Activated T-helper 1 cell treated with anti-CD3 and anti-CD28 coated beads, Interleukin-12 subunit alpha, Interleukin-12 subunit beta, Interleukin-2, Interleukin-4 antibody, amounts not matched to agents 30 ng/mL and 10 ng/mL and 1 ng/mL, durations not matched to agents 14 hours and 24 hours and 36 hours (primary cell): ENCODE measurements at regions not wholly inside any gene's neighbourhood (a gene's known extent, or its start where the extent isn't known, plus 50 kb on each side); places are given as distances from the start of the nearest gene placed in this dataset.
"Not testable (repeated sequence)": the region's sequence is repeated elsewhere in the genome, so short reads cannot be mapped to it uniquely, and the experiment has no call there.

ENCODE experiments used
- DNase-seq: peaks from one replicate; pipeline ENCODE4 v3.0.0; 2021; ENCODE audit warnings: low spot score
- H3K27ac Mint-ChIP-seq: one replicate; pipeline ENCODE4 v1.8.0; 2021; ENCODE audit warnings: mild to moderate bottlenecking, mixed read lengths
- H3K27me3 Mint-ChIP-seq: one replicate; pipeline ENCODE4 v1.8.0; 2022; ENCODE audit warnings: mild to moderate bottlenecking, moderate library complexity, mixed read lengths; ENCODE audit not compliant: insufficient read depth
- H3K36me3 Mint-ChIP-seq: one replicate; pipeline ENCODE4 v1.8.0; 2021; ENCODE audit warnings: low read depth, mixed read lengths
- H3K4me1 Mint-ChIP-seq: one replicate; pipeline ENCODE4 v1.8.0; 2021; ENCODE audit warnings: low read depth, mixed read lengths
- H3K4me3 Mint-ChIP-seq: one replicate; pipeline ENCODE4 v1.8.0; 2021; ENCODE audit warnings: mild to moderate bottlenecking, moderate library complexity, mixed read lengths
- H3K9me3 Mint-ChIP-seq: one replicate; pipeline ENCODE4 v1.8.0; 2021; ENCODE audit warnings: mixed read lengths
- intact Hi-C: fragments of 100-400 bp; cut with micrococcal nuclease; formaldehyde crosslinking; loops from one replicate; pipeline ENCODE4 v1.15.1; 2024

DNA sequence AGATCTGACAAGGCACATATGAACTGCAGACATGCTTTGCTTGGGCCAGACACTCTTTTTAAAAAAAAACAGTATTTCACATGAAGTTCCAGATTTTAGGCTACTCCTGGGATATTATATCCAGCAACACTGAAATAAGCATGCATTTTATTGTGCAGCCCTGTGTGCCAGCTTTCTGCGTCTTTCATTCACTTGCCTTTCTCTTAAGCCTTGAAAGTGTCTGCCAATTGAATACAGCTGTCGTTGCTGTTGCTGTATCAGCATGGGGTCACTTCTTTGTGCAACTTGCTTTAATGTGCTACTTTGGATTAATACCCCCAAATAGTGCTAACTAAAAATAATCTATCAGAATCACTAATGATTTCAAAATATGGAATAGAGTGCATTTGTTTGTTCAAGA is 657.8 kb downstream of the SLITRK6 start:
- DNase-seq, result no peak
- Mint-ChIP-seq H3K36me3 (no peaks in the 10 kb centered on the region), H3K27me3 (no peaks in the 10 kb centered on the region), H3K4me1 (no peaks in the 10 kb centered on the region), H3K4me3 (no peak overlapping the region), H3K9me3 (peaks cover 7% of the 10 kb centered on the region), H3K27ac (no peak overlapping the region)
- intact Hi-C loops, result no loop called here

GRCh38 chr13:85140192-85140591 is 659.0 kb downstream of the SLITRK6 start:
- no peaks in the 10 kb centered on the region for H3K27me3 Mint-ChIP-seq
- no peak overlapping the region for H3K4me3 Mint-ChIP-seq
- intact Hi-C loops, result no loop called here
- no peak overlapping the region for H3K27ac Mint-ChIP-seq
- H3K9me3 Mint-ChIP-seq, result peaks cover 7% of the 10 kb centered on the region
- H3K36me3 Mint-ChIP-seq, result no peaks in the 10 kb centered on the region
- no peaks in the 10 kb centered on the region for H3K4me1 Mint-ChIP-seq
- DNase-seq, result no peak

DNA sequence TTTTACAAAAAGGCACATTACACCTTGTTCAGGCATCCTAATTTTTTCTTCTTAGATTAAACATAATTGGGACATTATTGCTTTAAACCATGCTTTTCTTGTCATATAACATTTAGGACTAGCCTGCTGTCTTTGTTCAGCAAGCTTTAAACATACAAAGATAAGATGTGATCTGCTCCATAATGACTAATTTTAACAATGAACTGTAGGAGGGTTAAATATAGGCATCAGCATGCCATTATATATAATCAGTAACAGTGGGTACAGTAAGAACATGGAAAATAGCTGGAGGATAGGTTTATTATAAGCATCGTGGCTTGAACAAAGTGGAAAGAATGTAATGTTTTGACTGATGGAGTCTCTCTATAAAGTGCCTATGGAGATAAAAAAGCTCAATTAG is 661.7 kb downstream of the SLITRK6 start:
- intact Hi-C loops, result no loop called here
- Mint-ChIP-seq H3K9me3 (peaks cover 8% of the 10 kb centered on the region), H3K27me3 (no peaks in the 10 kb centered on the region), H3K27ac (no peak overlapping the region), H3K4me1 (no peaks in the 10 kb centered on the region), H3K4me3 (no peak overlapping the region), H3K36me3 (no peaks in the 10 kb centered on the region)
- no peak for DNase-seq

DNA sequence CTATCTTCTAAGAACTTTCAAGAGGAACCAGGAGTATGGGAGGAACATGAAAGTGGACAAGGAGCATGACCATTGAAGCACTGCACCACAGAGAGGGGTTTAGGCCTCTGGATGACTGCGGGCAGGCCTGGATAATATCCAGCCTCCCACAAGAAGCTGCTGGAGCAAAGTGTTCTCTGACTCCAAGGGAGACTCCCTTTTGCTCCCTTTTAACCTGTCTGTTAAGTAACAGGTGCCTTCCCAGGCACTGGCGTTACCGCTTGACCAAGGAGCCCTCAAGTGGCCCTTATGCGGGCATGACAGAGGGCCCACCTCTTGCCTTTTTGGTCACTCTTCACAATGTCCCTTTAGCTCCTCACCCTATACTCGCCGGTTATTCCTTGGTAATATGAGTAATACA is 666.2 kb downstream of the SLITRK6 start:
- no peak for DNase-seq
- Mint-ChIP-seq H3K9me3 (peaks cover 5% of the 10 kb centered on the region), H3K4me1 (no peaks in the 10 kb centered on the region), H3K4me3 (no peak overlapping the region), H3K27me3 (no peaks in the 10 kb centered on the region), H3K36me3 (no peaks in the 10 kb centered on the region), H3K27ac (no peak overlapping the region)
- intact Hi-C loops, result no loop called here

- H3K9me3 Mint-ChIP-seq, H3K4me3 Mint-ChIP-seq, intact Hi-C loops: not testable (repeated sequence)
These were observed 675.7 kb downstream of the SLITRK6 start for GRCh38 chr13:85123501-85123900.

GRCh38 chr13:85108356-85108755 is 690.9 kb downstream of the SLITRK6 start:
- Mint-ChIP-seq H3K27me3 (no peaks in the 10 kb centered on the region), H3K4me3 (no peak overlapping the region), H3K4me1 (no peaks in the 10 kb centered on the region), H3K9me3 (peaks cover 3% of the 10 kb centered on the region), H3K27ac (no peak overlapping the region), H3K36me3 (no peaks in the 10 kb centered on the region)
- no peak for DNase-seq
- intact Hi-C loops, result no loop called here

More at GRCh38 chr13:85123501-85123900, 675.7 kb downstream of the SLITRK6 start:
- H3K27ac Mint-ChIP-seq, H3K4me1 Mint-ChIP-seq, DNase-seq, H3K27me3 Mint-ChIP-seq, H3K36me3 Mint-ChIP-seq: not testable (repeated sequence)

GRCh38 chr13:85099245-85099644 is 700.0 kb downstream of the SLITRK6 start:
- peaks cover 21% of the 10 kb centered on the region for H3K9me3 Mint-ChIP-seq
- H3K4me3 Mint-ChIP-seq, result no peak overlapping the region
- H3K4me1 Mint-ChIP-seq, result no peaks in the 10 kb centered on the region
- H3K27ac Mint-ChIP-seq, result no peak overlapping the region
- DNase-seq, result no peak
- intact Hi-C loops, result no loop called here
- no peaks in the 10 kb centered on the region for H3K36me3 Mint-ChIP-seq
- no peaks in the 10 kb centered on the region for H3K27me3 Mint-ChIP-seq

GRCh38 chr13:85095418-85096272 is 703.6 kb downstream of the SLITRK6 start:
- Mint-ChIP-seq H3K36me3 (no peaks in the 10 kb centered on the region), H3K4me3 (no peak overlapping the region), H3K9me3 (peaks cover 20% of the 10 kb centered on the region), H3K27me3 (no peaks in the 10 kb centered on the region), H3K27ac (no peak overlapping the region), H3K4me1 (no peaks in the 10 kb centered on the region)
- intact Hi-C loops, result no loop called here
- DNase-seq, result no peak

DNA sequence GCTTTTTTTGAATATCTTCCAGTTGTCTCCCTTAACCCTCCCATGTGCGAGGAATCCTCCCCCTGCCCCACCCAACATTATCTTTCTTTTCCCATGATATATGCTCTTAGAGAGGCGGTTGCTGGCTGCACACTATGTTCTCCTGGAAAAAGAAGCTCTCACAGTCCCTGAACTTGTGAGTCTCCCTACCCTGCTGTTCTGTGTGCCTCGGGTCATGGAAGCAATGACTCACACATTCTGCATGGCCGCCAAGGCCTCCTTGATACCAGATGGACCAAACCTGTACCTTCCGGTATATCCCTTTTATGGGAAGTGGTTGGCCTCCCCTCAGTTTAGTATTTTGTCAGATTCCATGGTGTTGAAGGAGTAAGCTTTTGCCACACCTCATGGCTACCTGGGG is 705.4 kb downstream of the SLITRK6 start:
- H3K27ac Mint-ChIP-seq, result no peak overlapping the region
- peaks cover 18% of the 10 kb centered on the region for H3K9me3 Mint-ChIP-seq
- H3K4me1 Mint-ChIP-seq, result no peaks in the 10 kb centered on the region
- intact Hi-C loops, result no loop called here
- H3K4me3 Mint-ChIP-seq, result no peak overlapping the region
- no peaks in the 10 kb centered on the region for H3K36me3 Mint-ChIP-seq
- DNase-seq, result no peak
- no peaks in the 10 kb centered on the region for H3K27me3 Mint-ChIP-seq

- Mint-ChIP-seq H3K4me1 (no peaks in the 10 kb centered on the region), H3K9me3 (peaks cover 12% of the 10 kb centered on the region), H3K27ac (no peak overlapping the region), H3K27me3 (no peaks in the 10 kb centered on the region), H3K36me3 (no peaks in the 10 kb centered on the region), H3K4me3 (no peak overlapping the region)
- no peak for DNase-seq
- intact Hi-C loops, result no loop called here
These were observed 707.5 kb downstream of the SLITRK6 start for GRCh38 chr13:85091631-85092234.

DNA sequence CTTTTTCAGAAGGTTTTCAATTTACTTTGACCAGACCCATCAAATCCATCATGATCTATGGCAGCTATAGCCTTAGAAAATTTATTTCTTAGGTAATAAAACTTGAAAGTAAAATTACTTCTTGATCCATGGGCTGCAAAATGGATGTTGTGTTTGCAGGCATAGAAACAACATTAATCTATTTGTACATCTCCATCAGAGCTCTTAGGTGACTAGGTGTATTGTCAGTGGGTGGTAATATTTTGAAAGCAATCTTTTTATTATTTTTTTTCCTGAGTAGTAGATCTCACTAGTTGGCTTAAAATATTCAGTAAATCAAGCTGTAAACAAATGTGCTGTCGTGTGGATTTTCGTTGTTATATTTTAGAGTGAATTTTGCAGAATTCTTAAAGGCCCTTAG is 710.0 kb downstream of the SLITRK6 start:
- H3K36me3 Mint-ChIP-seq, result no peaks in the 10 kb centered on the region
- no peak overlapping the region for H3K27ac Mint-ChIP-seq
- H3K9me3 Mint-ChIP-seq, result peaks cover 6% of the 10 kb centered on the region
- H3K4me1 Mint-ChIP-seq, result no peaks in the 10 kb centered on the region
- DNase-seq, result no peak
- no peak overlapping the region for H3K4me3 Mint-ChIP-seq
- intact Hi-C loops, result no loop called here
- H3K27me3 Mint-ChIP-seq, result no peaks in the 10 kb centered on the region

- no peaks in the 10 kb centered on the region for H3K9me3 Mint-ChIP-seq
- H3K36me3 Mint-ChIP-seq, result no peaks in the 10 kb centered on the region
- H3K4me3 Mint-ChIP-seq, result no peak overlapping the region
- no peak for DNase-seq
- H3K27ac Mint-ChIP-seq, result no peak overlapping the region
- no peaks in the 10 kb centered on the region for H3K27me3 Mint-ChIP-seq
- H3K4me1 Mint-ChIP-seq, result no peaks in the 10 kb centered on the region
- intact Hi-C loops, result no loop called here
These were observed 718.5 kb downstream of the SLITRK6 start for GRCh38 chr13:85080691-85081090.

GRCh38 chr13:85076343-85076742 is 722.9 kb downstream of the SLITRK6 start:
- intact Hi-C loops, result no loop called here
- H3K27ac Mint-ChIP-seq, result no peak overlapping the region
- H3K36me3 Mint-ChIP-seq, result no peaks in the 10 kb centered on the region
- H3K27me3 Mint-ChIP-seq, result no peaks in the 10 kb centered on the region
- no peak overlapping the region for H3K4me3 Mint-ChIP-seq
- DNase-seq, result no peak
- no peaks in the 10 kb centered on the region for H3K9me3 Mint-ChIP-seq
- H3K4me1 Mint-ChIP-seq, result no peaks in the 10 kb centered on the region
